SK-N-SH (cell line): ENCODE measurements at regions not wholly inside any gene's neighbourhood (a gene's known extent, or its start where the extent isn't known, plus 50 kb on each side); places are given as distances from the start of the nearest gene placed in this dataset.

Experiments used
- CTCF ChIA-PET: fragments of 300-600, 350-600 bp; formaldehyde crosslinking; extraction: SDS; loops from one replicate; lab custom pipeline; 2021; lab: Yijun Ruan, JAX
- POLR2A ChIA-PET: fragments of 350-600 bp; sonication (Branson Sonifier 250); formaldehyde crosslinking; extraction: SDS; loops from one replicate; lab custom pipeline; 2020; ENCODE audit warnings: antibody characterized with exemption, inconsistent platforms; lab: Yijun Ruan, JAX
- DNase-seq: peaks from one replicate; pipeline ENCODE4 v3.0.0; 2012
- H2AFZ ChIP-seq: fragments of 200-600 bp; sonication (generic); 2 replicates; pipeline ENCODE4 v1.8.1; 2016; ENCODE audit warnings: antibody characterized with exemption, mild to moderate bottlenecking, low read depth
- H3F3A ChIP-seq: fragments of 200-600 bp; sonication (generic); replicated peaks from 2 replicates; pipeline ENCODE3; 2016; ENCODE audit warnings: antibody characterized with exemption, mild to moderate bottlenecking; ENCODE audit not compliant: insufficient read depth
- H3K27ac ChIP-seq, 2 experiments: fragments of 200-500 bp in 1 of 2; fragments of 200-600 bp in 1 of 2; sonication (Bioruptor generic) in 1 of 2; sonication (generic), shearing (Covaris generic) in 1 of 2; 2 replicates each; pipeline versions ENCODE4 v1.5.1 to v1.6.1; 2014 to 2016; ENCODE audit warnings: low read depth in 2 of 2, inconsistent platforms in 1 of 2, low read length in 1 of 2, mild to moderate bottlenecking in 1 of 2, mixed read lengths in 1 of 2
- H3K27me3 ChIP-seq: fragments of 200-600 bp; sonication (generic), shearing (Covaris generic); 2 replicates; pipeline ENCODE4 v1.6.1; 2016; ENCODE audit warnings: mixed run types; ENCODE audit not compliant: insufficient read depth
- H3K36me3 ChIP-seq, 2 experiments: fragments of 200-500 bp in 1 of 2; fragments of 200-600 bp in 1 of 2; sonication (Bioruptor generic) in 1 of 2; sonication (generic) in 1 of 2; replicated peaks in 1 of 2; 2 replicates each; pipeline versions ENCODE3 to v1.5.1; 2014 to 2016; ENCODE audit warnings: low read length in 1 of 2, mild to moderate bottlenecking in 1 of 2; ENCODE audit not compliant: insufficient read depth in 2 of 2, control insufficient read depth in 1 of 2
- H3K4me1 ChIP-seq, 2 experiments: fragments of 200-500 bp in 1 of 2; fragments of 200-600 bp in 1 of 2; sonication (Bioruptor generic) in 1 of 2; sonication (generic), shearing (Covaris generic) in 1 of 2; 2 replicates each; pipeline versions ENCODE4 v1.5.1 to v1.6.1; 2014 to 2016; ENCODE audit warnings: low read depth in 1 of 2, low read length in 1 of 2, mixed run types in 1 of 2; ENCODE audit not compliant: insufficient read depth in 2 of 2, control insufficient read depth in 1 of 2
- H3K4me2 ChIP-seq: fragments of 200-600 bp; sonication (generic), shearing (Covaris generic); 2 replicates; pipeline ENCODE4 v1.6.1; 2017; ENCODE audit warnings: mixed run types
- H3K4me3 ChIP-seq, 2 experiments: fragments of 200-500 bp in 1 of 2; fragments of 200-600 bp in 1 of 2; sonication (Bioruptor generic) in 1 of 2; sonication (generic), shearing (Covaris generic) in 1 of 2; 2 replicates each; pipeline versions ENCODE4 v1.5.1 to v1.8.1; 2014 to 2016; ENCODE audit warnings: low read depth in 2 of 2, inconsistent platforms in 1 of 2, low read length in 1 of 2, mild to moderate bottlenecking in 1 of 2, mixed read lengths in 1 of 2, moderate library complexity in 1 of 2
- H3K79me2 ChIP-seq: fragments of 200-600 bp; sonication (generic); 2 replicates; pipeline ENCODE4 v1.8.1; 2017; ENCODE audit warnings: mild to moderate bottlenecking; ENCODE audit not compliant: insufficient read depth
- H3K9ac ChIP-seq: fragments of 200-600 bp; sonication (generic); 2 replicates; pipeline ENCODE4 v1.6.1; 2017; ENCODE audit warnings: mixed run types
- H3K9me2 ChIP-seq: fragments of 200-600 bp; sonication (generic); 2 replicates; pipeline ENCODE4 v1.6.1; 2017; ENCODE audit warnings: mixed run types
- H3K9me3 ChIP-seq: fragments of 200-600 bp; sonication (generic); 2 replicates; pipeline ENCODE4 v1.6.1; 2017; ENCODE audit warnings: mixed run types, mild to moderate bottlenecking, moderate library complexity
- H4K20me1 ChIP-seq: fragments of 200-600 bp; sonication (generic); 2 replicates; pipeline ENCODE4 v1.6.1; 2017; ENCODE audit warnings: mild to moderate bottlenecking, mixed run types; ENCODE audit not compliant: insufficient read depth
- FOSL2 ChIP-seq: IDR thresholded peaks from 2 replicates; pipeline ENCODE4 v1.4.0; 2012; ENCODE audit warnings: low read depth, mild to moderate bottlenecking, moderate library complexity, borderline replicate concordance
- JUND ChIP-seq: IDR thresholded peaks from 2 replicates; pipeline ENCODE4 v1.4.0; 2012
- NFIC ChIP-seq: IDR thresholded peaks from 2 replicates; pipeline ENCODE4 v1.4.0; 2012; ENCODE audit warnings: borderline replicate concordance
- RFX5 ChIP-seq: IDR thresholded peaks from 2 replicates; pipeline ENCODE4 v1.6.1; 2012; ENCODE audit warnings: mild to moderate bottlenecking, improper control_type of control experiment, low read length
- RXRA ChIP-seq: IDR thresholded peaks from 2 replicates; pipeline ENCODE4 v1.4.0; 2012; ENCODE audit warnings: low read depth, mild to moderate bottlenecking, borderline replicate concordance
- SMC3 ChIP-seq: IDR thresholded peaks from 2 replicates; pipeline ENCODE4 v1.6.1; 2012; ENCODE audit warnings: low read depth, low read length, improper control_type of control experiment
- TAF1 ChIP-seq: IDR thresholded peaks from 2 replicates; pipeline ENCODE4 v1.6.1; 2012; ENCODE audit warnings: low read depth, mild to moderate bottlenecking, low read length, moderate library complexity, borderline replicate concordance
- TCF12 ChIP-seq: IDR thresholded peaks from 2 replicates; pipeline ENCODE4 v1.4.0; 2012
- YY1 ChIP-seq: IDR thresholded peaks from 2 replicates; pipeline ENCODE4 v1.4.0; 2012; ENCODE audit warnings: low read depth, mild to moderate bottlenecking
- WGBS: methylation state at CpG from one replicate; pipeline ENCODE4 v1.1.6; 2017; ENCODE audit warnings: low lambda C conversion rate; 5-methylcytosine and 5-hydroxymethylcytosine counted together
- TF ChIP-seq, protein P1 (sequence below): fragments of 150-350 bp; IDR thresholded peaks from 2 replicates; pipeline ENCODE4 v1.6.1; 2016; ENCODE audit warnings: mild to moderate bottlenecking, low read depth, low read length
- TF ChIP-seq, protein P2 (sequence below): IDR thresholded peaks from 2 replicates; pipeline ENCODE4 v1.4.0; 2012; ENCODE audit warnings: low read depth
- TF ChIP-seq, protein P3 (sequence below): IDR thresholded peaks from 2 replicates; pipeline ENCODE4 v1.4.0; 2012; ENCODE audit warnings: low read depth, borderline replicate concordance
- TF ChIP-seq, protein P4 (sequence below): fragments of 150-350 bp; IDR thresholded peaks from 2 replicates; pipeline ENCODE4 v1.6.1; 2017; ENCODE audit warnings: antibody characterized with exemption, low read length, low read depth, borderline replicate concordance

DNA sequence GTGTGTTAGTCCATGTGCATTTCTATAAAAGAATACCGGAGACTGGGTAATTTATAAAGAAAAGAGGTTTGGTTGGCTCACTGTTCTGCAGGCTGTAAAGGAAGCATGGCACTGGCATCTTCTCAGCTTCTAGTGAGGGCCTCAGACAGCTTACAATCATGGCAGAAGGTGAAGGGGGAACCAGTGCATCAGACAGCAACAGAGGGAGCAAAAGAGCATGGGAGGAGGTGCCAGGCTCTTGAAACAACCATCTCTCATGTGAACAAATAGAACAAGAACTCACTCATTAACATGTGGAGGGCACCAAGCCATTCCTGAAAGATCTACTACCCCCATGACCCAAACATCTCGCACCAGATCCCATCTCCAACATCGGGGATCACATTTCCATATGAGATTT lies 89.2 kb upstream of the IL33 start:
- Histone ChIP-seq H3K4me3 (no peak overlapping the region), H3K9me3 (no peaks in the 10 kb centered on the region), H3K27ac (no peak overlapping the region), H3K9ac (no peak overlapping the region), H3F3A (no peaks in the 10 kb centered on the region), H3K79me2 (no peaks in the 10 kb centered on the region), H3K9me2 (no peaks in the 10 kb centered on the region), H3K4me2 (no peak overlapping the region), H3K36me3 (no peaks in the 10 kb centered on the region), H2AFZ (no peak overlapping the region), H3K4me1 (no peaks in the 10 kb centered on the region; a peak in 1 of 4 replicates), H4K20me1 (no peaks in the 10 kb centered on the region), H3K27me3 (no peaks in the 10 kb centered on the region; the same call in 1 of the 2 replicates)
- TF ChIP-seq RFX5 (no peak), SMC3 (no peak), TAF1 (no peak), YY1 (no peak), RXRA (no peak), JUND (no peak), NFIC (no peak)
- TF ChIP-seq, protein P1, sequence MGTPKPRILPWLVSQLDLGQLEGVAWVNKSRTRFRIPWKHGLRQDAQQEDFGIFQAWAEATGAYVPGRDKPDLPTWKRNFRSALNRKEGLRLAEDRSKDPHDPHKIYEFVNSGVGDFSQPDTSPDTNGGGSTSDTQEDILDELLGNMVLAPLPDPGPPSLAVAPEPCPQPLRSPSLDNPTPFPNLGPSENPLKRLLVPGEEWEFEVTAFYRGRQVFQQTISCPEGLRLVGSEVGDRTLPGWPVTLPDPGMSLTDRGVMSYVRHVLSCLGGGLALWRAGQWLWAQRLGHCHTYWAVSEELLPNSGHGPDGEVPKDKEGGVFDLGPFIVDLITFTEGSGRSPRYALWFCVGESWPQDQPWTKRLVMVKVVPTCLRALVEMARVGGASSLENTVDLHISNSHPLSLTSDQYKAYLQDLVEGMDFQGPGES: no peak
- TF ChIP-seq, protein P2, sequence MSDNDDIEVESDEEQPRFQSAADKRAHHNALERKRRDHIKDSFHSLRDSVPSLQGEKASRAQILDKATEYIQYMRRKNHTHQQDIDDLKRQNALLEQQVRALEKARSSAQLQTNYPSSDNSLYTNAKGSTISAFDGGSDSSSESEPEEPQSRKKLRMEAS: no peak
- TF ChIP-seq, protein P3, sequence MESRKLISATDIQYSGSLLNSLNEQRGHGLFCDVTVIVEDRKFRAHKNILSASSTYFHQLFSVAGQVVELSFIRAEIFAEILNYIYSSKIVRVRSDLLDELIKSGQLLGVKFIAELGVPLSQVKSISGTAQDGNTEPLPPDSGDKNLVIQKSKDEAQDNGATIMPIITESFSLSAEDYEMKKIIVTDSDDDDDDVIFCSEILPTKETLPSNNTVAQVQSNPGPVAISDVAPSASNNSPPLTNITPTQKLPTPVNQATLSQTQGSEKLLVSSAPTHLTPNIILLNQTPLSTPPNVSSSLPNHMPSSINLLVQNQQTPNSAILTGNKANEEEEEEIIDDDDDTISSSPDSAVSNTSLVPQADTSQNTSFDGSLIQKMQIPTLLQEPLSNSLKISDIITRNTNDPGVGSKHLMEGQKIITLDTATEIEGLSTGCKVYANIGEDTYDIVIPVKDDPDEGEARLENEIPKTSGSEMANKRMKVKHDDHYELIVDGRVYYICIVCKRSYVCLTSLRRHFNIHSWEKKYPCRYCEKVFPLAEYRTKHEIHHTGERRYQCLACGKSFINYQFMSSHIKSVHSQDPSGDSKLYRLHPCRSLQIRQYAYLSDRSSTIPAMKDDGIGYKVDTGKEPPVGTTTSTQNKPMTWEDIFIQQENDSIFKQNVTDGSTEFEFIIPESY: no peak
- TF ChIP-seq, protein P4, sequence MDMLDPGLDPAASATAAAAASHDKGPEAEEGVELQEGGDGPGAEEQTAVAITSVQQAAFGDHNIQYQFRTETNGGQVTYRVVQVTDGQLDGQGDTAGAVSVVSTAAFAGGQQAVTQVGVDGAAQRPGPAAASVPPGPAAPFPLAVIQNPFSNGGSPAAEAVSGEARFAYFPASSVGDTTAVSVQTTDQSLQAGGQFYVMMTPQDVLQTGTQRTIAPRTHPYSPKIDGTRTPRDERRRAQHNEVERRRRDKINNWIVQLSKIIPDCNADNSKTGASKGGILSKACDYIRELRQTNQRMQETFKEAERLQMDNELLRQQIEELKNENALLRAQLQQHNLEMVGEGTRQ: no peak
- WGBS: 23% methylated on average over 3 of the region's 3 CpGs
- no peak for DNase-seq
- CTCF ChIA-PET: no interaction called here
- POLR2A ChIA-PET: no interaction called here

DNA sequence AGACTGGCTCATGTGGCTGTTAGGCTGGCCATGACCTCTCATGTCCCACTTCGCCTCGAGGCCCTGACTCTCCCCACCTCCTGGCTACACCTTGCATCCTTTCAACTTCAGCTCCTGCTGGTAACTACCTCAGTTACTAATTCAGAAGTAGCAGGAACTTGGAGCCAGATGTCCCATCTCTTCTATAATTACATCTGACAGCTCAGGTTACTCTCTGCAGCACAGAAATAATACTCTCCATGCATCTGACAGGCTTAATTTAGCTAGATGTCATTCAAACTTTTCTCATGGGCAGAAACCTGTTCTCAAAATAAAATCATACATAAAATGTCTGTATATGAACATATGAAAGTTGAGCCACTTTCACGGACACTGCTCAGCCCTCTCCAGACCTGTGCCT lies 92.2 kb upstream of the IL33 start:
- Histone ChIP-seq H3K9me3 (no peaks in the 10 kb centered on the region), H3K9me2 (no peaks in the 10 kb centered on the region), H3K4me2 (no peak overlapping the region), H3K36me3 (no peaks in the 10 kb centered on the region), H3K27me3 (no peaks in the 10 kb centered on the region; the same call in 1 of the 2 replicates), H3K27ac (no peak overlapping the region), H3K4me1 (no peaks in the 10 kb centered on the region; a peak in 1 of 4 replicates), H3K9ac (no peak overlapping the region), H4K20me1 (no peaks in the 10 kb centered on the region), H3K4me3 (no peak overlapping the region), H2AFZ (no peak overlapping the region), H3F3A (no peaks in the 10 kb centered on the region), H3K79me2 (no peaks in the 10 kb centered on the region)
- ChIA-PET CTCF (no interaction called here), POLR2A (no interaction called here)
- no peak for DNase-seq
- WGBS: 23% methylated on average over 3 of the region's 3 CpGs
- TF ChIP-seq FOSL2 (no peak), YY1 (no peak), JUND (no peak), TCF12 (peak; percentile 7; the same call in 1 of the 2 replicates)
- TF ChIP-seq, protein P4: no peak
